ENCODE measurements at regions not wholly inside any gene's neighbourhood (a gene's known extent, or its start where the extent isn't known, plus 50 kb on each side); places are given as distances from the start of the nearest gene placed in this dataset.

DNA sequence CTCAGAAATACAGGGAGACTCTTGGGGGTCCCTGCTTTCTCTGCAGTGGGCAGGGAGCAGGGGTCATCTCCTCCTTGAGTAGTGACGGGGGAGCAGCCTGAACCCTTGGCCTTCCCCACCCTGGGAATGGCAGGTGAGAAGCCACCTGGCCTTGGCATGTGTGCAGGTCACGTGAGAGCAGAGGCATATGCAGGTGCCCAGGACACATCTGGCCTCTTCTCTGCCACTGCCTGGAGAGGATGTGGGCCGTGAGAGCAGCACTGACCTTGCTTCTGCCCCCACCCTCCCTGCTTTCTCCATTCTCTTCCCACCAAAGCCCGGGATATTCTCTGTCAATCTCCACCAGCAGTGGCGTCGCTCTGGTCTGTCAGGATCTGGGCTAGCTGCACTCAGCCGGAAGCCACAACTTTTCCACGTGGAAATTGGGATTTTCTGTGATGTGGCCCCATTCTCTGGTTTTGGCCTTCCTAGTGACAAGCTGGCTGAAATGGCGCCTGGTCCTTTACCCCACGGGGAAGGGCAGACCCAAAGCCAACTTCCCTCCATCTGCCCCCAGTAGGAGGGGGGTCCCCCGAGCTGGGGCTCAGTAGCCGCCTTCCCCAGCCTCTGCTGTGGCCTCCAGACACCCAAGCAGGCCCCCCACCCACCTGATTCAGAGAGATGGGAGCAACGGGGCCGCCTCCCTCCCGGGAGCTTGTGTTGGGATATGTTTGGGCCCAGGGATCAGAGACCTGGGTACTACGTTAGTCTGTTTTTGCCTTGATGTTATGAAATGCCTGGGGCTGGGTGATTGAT is 70.4 kb upstream of the FCN1 start:
- Histone ChIP-seq H3K27ac (no peak overlapping the region), H3K36me3 (ENCODE audit: control insufficient read depth, insufficient read depth, low read length) (no peaks in the 10 kb centered on the region), H3K4me1 (no peaks in the 10 kb centered on the region), H2AFZ (no peak overlapping the region), H3K4me2 (ENCODE audit: low read length) (no peak overlapping the region), H3K9ac (no peak overlapping the region), H3K4me3 (ENCODE audit: low read depth, low read length) (no peak overlapping the region), H3K27me3 (ENCODE audit: control insufficient read depth, insufficient read depth, low read length) (no peaks in the 10 kb centered on the region), H3K9me3 (ENCODE audit: control insufficient read depth, low read length) (no peaks in the 10 kb centered on the region), H3K79me2 (no peaks in the 10 kb centered on the region)
- TF ChIP-seq, protein P1, sequence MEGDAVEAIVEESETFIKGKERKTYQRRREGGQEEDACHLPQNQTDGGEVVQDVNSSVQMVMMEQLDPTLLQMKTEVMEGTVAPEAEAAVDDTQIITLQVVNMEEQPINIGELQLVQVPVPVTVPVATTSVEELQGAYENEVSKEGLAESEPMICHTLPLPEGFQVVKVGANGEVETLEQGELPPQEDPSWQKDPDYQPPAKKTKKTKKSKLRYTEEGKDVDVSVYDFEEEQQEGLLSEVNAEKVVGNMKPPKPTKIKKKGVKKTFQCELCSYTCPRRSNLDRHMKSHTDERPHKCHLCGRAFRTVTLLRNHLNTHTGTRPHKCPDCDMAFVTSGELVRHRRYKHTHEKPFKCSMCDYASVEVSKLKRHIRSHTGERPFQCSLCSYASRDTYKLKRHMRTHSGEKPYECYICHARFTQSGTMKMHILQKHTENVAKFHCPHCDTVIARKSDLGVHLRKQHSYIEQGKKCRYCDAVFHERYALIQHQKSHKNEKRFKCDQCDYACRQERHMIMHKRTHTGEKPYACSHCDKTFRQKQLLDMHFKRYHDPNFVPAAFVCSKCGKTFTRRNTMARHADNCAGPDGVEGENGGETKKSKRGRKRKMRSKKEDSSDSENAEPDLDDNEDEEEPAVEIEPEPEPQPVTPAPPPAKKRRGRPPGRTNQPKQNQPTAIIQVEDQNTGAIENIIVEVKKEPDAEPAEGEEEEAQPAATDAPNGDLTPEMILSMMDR (IDR thresholded peaks at IDR 0.05), result no peak

DNA sequence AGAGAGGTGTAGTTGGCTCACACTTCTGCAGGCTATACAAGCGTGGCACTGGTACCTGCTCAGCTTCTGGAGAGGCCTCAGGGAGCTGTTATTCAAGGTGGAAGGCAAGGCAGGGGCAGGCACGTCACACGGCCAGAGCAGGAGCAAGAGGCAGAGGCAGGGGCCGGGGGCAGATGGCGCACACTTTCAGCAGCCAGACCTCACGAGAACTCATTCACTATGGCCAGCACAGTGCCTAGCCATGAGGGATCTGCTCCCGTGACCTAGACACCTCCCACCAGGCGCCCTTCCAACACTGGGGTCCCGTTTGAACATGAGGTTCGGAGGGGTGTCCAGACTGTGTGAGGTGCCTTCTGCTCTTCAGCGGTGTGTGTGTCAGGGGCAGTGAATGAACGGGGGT is 71.0 kb upstream of the FCN1 start:
- Histone ChIP-seq H3K79me2 (no peaks in the 10 kb centered on the region), H3K36me3 (ENCODE audit: control insufficient read depth, insufficient read depth, low read length) (no peaks in the 10 kb centered on the region), H3K9me3 (ENCODE audit: control insufficient read depth, low read length) (no peaks in the 10 kb centered on the region), H3K4me2 (ENCODE audit: low read length) (no peak overlapping the region), H3K27me3 (ENCODE audit: control insufficient read depth, insufficient read depth, low read length) (no peaks in the 10 kb centered on the region), H3K9ac (no peak overlapping the region), H3K4me3 (ENCODE audit: low read depth, low read length) (no peak overlapping the region), H3K4me1 (no peaks in the 10 kb centered on the region), H2AFZ (no peak overlapping the region), H3K27ac (no peak overlapping the region)
- TF ChIP-seq, protein P1 (IDR thresholded peaks at IDR 0.05), result no peak

DNA sequence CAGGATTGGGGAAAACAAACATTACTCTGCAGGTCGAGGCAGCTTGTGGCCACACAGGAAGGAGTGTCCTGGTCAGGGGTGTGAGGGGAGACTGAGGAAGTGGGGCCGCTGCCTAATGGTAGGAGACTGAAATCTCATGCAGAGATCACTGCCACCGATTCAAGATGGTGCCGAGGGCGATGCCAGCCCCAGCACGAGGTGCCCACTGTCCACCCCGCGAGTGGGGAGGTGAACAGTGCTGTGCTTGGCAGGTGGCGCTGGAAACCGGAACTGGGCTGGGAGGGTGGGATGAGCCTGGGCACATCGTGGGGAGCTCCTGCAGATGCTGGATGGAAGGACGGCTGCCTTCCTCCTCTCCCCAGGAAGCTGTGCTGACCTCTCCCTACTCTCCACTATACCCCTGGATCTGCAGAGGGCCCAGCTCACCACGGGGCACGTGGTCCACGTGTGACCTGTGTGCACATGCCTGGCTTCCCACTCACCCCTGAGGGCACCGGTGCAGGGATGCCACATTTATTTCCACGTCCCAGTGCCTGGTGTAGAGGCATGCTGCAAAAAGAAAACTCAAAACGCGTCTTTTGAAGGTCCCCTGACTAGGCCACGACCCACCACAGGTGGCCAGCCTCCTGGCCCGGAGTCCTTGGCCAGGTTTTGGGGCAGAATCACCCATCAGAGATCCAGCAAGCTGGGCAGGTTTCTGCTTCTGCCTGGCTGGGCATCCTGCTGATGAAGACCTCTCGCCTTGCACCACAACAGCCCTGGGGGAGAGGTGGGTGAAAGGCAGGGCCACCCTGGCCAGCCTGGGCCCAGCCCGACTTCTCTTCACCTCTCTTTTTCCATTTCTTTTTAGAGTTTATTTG is 71.7 kb upstream of the FCN1 start:
- H3K4me1 ChIP-seq, result no peaks in the 10 kb centered on the region
- no peak overlapping the region for H2AFZ ChIP-seq
- no peaks in the 10 kb centered on the region for H3K9me3 ChIP-seq (ENCODE audit: control insufficient read depth, low read length)
- TF ChIP-seq, protein P1 (IDR thresholded peaks at IDR 0.05), result no peak
- no peak overlapping the region for H3K9ac ChIP-seq
- no peak overlapping the region for H3K4me3 ChIP-seq (ENCODE audit: low read depth, low read length)
- H3K79me2 ChIP-seq, result no peaks in the 10 kb centered on the region
- no peak overlapping the region for H3K4me2 ChIP-seq (ENCODE audit: low read length)
- no peaks in the 10 kb centered on the region for H3K27me3 ChIP-seq (ENCODE audit: control insufficient read depth, insufficient read depth, low read length)
- H3K27ac ChIP-seq, result no peak overlapping the region
- H3K36me3 ChIP-seq (ENCODE audit: control insufficient read depth, insufficient read depth, low read length), result no peaks in the 10 kb centered on the region

DNA sequence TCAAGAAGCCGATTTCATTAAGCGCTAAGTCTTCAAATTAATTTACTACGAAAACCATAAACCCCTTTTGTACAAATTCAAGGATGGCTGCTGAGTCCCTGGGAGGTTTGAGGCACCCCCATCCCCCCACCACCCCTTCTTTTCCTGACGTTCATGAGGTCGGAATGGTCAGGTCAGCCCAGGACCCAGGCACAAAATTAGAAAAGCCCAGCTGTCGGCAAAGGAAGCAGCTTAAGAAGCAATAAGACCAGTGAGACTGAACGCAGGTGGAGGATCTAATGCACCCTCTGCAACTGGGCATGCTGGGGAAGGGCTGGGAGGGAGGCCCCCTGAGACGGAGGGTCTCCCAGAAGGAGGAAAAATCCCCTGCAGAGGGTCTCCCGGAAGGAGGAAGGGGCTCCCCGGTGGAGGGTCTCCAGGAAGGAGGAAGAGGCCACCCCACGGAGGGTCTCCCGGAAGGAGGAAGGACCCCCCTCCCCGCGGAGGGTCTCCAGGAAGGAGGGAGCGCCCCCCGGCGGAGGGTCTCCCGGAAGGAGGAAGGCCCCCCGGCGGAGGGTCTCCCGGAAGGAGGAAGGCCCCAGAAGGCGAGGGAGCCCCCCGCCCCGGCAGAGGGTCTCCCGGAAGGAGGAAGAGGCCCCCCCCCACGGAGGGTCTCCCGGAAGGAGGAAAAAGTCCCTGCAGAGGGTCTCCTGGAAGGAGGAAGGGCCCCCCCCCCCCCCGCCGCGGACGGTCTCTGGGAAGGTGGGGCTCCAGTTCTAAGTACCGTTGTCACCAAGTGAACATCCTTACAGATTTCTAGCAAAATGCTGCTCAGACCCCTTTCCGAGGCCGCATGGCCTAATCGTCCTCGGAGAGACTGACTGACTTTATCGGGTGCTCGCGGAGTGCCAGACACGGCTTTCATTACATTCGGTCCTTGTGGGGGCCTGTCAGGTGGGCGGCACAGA is 74.4 kb upstream of the FCN1 start:
- no peak overlapping the region for H3K4me3 ChIP-seq (ENCODE audit: low read depth, low read length)
- H3K27me3 ChIP-seq (ENCODE audit: control insufficient read depth, insufficient read depth, low read length), result no peaks in the 10 kb centered on the region
- H3K4me2 ChIP-seq (ENCODE audit: low read length), result no peak overlapping the region
- H3K9me3 ChIP-seq (ENCODE audit: control insufficient read depth, low read length), result no peaks in the 10 kb centered on the region
- no peak overlapping the region for H3K27ac ChIP-seq
- no peak overlapping the region for H3K9ac ChIP-seq
- H2AFZ ChIP-seq, result no peak overlapping the region
- H3K36me3 ChIP-seq (ENCODE audit: control insufficient read depth, insufficient read depth, low read length), result no peaks in the 10 kb centered on the region
- TF ChIP-seq, protein P1 (IDR thresholded peaks at IDR 0.05), result no peak
- no peaks in the 10 kb centered on the region for H3K79me2 ChIP-seq
- no peaks in the 10 kb centered on the region for H3K4me1 ChIP-seq
